ENCODE measurements at regions not wholly inside any gene's neighbourhood (a gene's known extent, or its start where the extent isn't known, plus 50 kb on each side); places are given as distances from the start of the nearest gene placed in this dataset.

GRCh38 chr9:16192403-16193017, 639.7 kb downstream of the CCDC171 start:
- Histone ChIP-seq H3K4me1 (ENCODE audit: insufficient read depth, low read length) (no peaks in the 10 kb centered on the region; the same call in 1 of the 2 replicates), H3K9me3 (ENCODE audit: control insufficient read depth, low read depth, low read length) (no peaks in the 10 kb centered on the region), H2AK5ac (ENCODE audit: insufficient read length, low read length) (no peak overlapping the region), H3K23me2 (ENCODE audit: insufficient read length, low read depth, low read length, poor library complexity, severe bottlenecking) (no peaks in the 10 kb centered on the region), H3K23ac (ENCODE audit: insufficient read length, low read depth, low read length) (no peak overlapping the region), H2BK15ac (ENCODE audit: low read depth, low read length) (no peak overlapping the region), H3K27ac (ENCODE audit: insufficient read length, low read depth, low read length) (no peak overlapping the region), H4K91ac (ENCODE audit: insufficient read length, low read depth, low read length) (no peak overlapping the region), H2BK20ac (ENCODE audit: low read depth, low read length, poor library complexity, severe bottlenecking) (no peak overlapping the region), H3K9ac (ENCODE audit: extremely low read depth, insufficient read length, low read length) (no peak overlapping the region), H2AFZ (ENCODE audit: low read length) (no peak overlapping the region), H3K79me2 (ENCODE audit: insufficient read depth, low read length) (no peaks in the 10 kb centered on the region), H4K8ac (replicated peaks; ENCODE audit: insufficient read length, low read depth, low read length) (no peak overlapping the region), H3K4ac (ENCODE audit: low read depth, low read length) (no peak overlapping the region), H3T11ph (ENCODE audit: low read length) (no peak overlapping the region), H3K56ac (ENCODE audit: insufficient read length, low read depth, low read length) (no peak overlapping the region), H3K14ac (ENCODE audit: insufficient read depth, low read length) (no peak overlapping the region), H4K5ac (ENCODE audit: insufficient read length, low read depth, low read length) (no peak overlapping the region), H2BK12ac (ENCODE audit: insufficient read length, low read depth, low read length) (no peak overlapping the region), H3K79me1 (ENCODE audit: insufficient read depth, low read depth, low read length, poor library complexity, severe bottlenecking) (no peaks in the 10 kb centered on the region), H4K20me1 (ENCODE audit: control insufficient read depth, insufficient read depth, insufficient read length) (no peaks in the 10 kb centered on the region), H2BK120ac (ENCODE audit: low read depth, low read length, poor library complexity, severe bottlenecking) (no peak overlapping the region), H3K27me3 (ENCODE audit: insufficient read depth, low read length) (peaks cover 2% of the 10 kb centered on the region; the same call in 1 of the 2 replicates), H3K4me2 (ENCODE audit: insufficient read depth, insufficient read length, low read length) (no peak overlapping the region), H3K18ac (ENCODE audit: insufficient read length, low read depth, low read length) (no peak overlapping the region), H2BK5ac (ENCODE audit: insufficient read length, low read length) (no peak overlapping the region)
- TF ChIP-seq, protein P1, sequence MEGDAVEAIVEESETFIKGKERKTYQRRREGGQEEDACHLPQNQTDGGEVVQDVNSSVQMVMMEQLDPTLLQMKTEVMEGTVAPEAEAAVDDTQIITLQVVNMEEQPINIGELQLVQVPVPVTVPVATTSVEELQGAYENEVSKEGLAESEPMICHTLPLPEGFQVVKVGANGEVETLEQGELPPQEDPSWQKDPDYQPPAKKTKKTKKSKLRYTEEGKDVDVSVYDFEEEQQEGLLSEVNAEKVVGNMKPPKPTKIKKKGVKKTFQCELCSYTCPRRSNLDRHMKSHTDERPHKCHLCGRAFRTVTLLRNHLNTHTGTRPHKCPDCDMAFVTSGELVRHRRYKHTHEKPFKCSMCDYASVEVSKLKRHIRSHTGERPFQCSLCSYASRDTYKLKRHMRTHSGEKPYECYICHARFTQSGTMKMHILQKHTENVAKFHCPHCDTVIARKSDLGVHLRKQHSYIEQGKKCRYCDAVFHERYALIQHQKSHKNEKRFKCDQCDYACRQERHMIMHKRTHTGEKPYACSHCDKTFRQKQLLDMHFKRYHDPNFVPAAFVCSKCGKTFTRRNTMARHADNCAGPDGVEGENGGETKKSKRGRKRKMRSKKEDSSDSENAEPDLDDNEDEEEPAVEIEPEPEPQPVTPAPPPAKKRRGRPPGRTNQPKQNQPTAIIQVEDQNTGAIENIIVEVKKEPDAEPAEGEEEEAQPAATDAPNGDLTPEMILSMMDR (conservative IDR thresholded peaks at IDR 0.05): no peak
- Mint-ChIP-seq H3K27ac (peak overlapping the region in 1 of 3 experiments; percentile 44; a peak in 1 of 7 replicates), H3K4me3 (no peak overlapping the region), H3K36me3 (ENCODE audit: insufficient read depth in 1 of 3, low read depth in 3 of 3) (peaks cover 0 to 12% (median 2%) of the 10 kb centered on the region in 3 experiments; a peak in 5 of 7 replicates), H3K27me3 (ENCODE audit: low read depth) (no peaks in the 10 kb centered on the region), H3K4me1 (peaks cover 18% of the 10 kb centered on the region in 2 experiments), H3K9me3 (peaks cover 12% of the 10 kb centered on the region in 2 experiments)
- no CpG with 5 or more reads among the region's 6 CpGs for WGBS (ENCODE audit: extremely low coverage, insufficient read length, low lambda C conversion rate)
- DNase-seq: no peak
